ENCODE measurements at regions not wholly inside any gene's neighbourhood (a gene's known extent, or its start where the extent isn't known, plus 50 kb on each side); places are given as distances from the start of the nearest gene placed in this dataset.

DNA sequence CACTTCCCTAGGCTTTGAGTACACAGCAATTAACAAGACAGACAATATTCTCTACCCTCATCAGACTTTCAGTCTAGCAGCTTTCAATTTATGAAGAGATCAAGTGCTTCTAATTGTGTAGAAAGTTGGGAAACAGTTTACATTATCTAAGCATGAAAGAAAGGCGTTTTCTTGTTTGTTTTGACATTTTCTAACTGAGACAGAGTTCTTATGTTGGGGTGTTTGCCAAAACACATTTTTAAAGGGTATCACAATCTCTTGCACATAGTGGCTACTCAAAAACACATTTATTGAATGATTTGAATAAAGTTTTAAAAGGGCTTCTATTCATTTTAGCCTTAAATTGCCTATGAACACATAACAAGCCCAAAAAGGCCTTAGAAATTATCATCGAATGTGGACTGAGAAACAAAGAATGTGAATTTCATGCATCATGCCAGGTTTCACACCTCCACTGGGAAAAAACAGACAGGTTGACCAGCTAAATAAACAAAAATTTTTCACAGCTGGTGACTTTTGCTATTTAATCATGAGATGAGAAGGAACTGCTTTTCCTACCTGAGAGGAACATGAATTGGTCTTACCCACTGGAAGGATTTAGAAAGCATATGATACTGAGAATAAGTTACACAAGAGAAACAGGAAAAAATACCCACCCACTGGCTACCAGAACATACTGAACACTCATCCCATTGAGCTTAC, 394.5 kb upstream of the PKN2 start:
- no peak overlapping the region for H4K91ac ChIP-seq (ENCODE audit: low read length)
- H3K79me1 ChIP-seq (replicated peaks; ENCODE audit: low read length, poor library complexity, severe bottlenecking): no peaks in the 10 kb centered on the region
- H2AK5ac ChIP-seq (ENCODE audit: low read length, severe bottlenecking): no peak overlapping the region
- H3K14ac ChIP-seq (ENCODE audit: low read length in 2 of 2): no peak overlapping the region
- H2BK15ac ChIP-seq (ENCODE audit: low read depth, poor library complexity, severe bottlenecking): no peak overlapping the region
- no peak overlapping the region for H3K4me2 ChIP-seq (ENCODE audit: low read length, poor library complexity, severe bottlenecking)
- H3K4me1 ChIP-seq (ENCODE audit: control insufficient read depth, insufficient read depth, low read depth, low read length): no peaks in the 10 kb centered on the region
- no peak for DNase-seq
- H3K36me3 ChIP-seq (ENCODE audit: control insufficient read depth in 1 of 2, insufficient read depth in 2 of 2, low read depth in 1 of 2, low read length in 2 of 2): no peaks in the 10 kb centered on the region
- H2BK5ac ChIP-seq (ENCODE audit: low read depth, low read length, poor library complexity, severe bottlenecking): no peak overlapping the region
- no peak overlapping the region for H2BK120ac ChIP-seq (ENCODE audit: low read depth, low read length)
- H3K27ac ChIP-seq (ENCODE audit: low read length, poor library complexity, severe bottlenecking): no peak overlapping the region
- 100% methylated on average over 1 of the region's 2 CpGs for WGBS
- no peak overlapping the region for H3K9ac ChIP-seq (ENCODE audit: low read length)
- H3K23ac ChIP-seq (ENCODE audit: low read length in 2 of 2): no peak overlapping the region
- H3K27me3 ChIP-seq (ENCODE audit: control insufficient read depth in 1 of 2, insufficient read depth in 1 of 2, low read length in 2 of 2): no peaks in the 10 kb centered on the region
- H2BK12ac ChIP-seq (ENCODE audit: low read length in 2 of 2): no peak overlapping the region
- H2AFZ ChIP-seq (ENCODE audit: low read depth, low read length): no peak overlapping the region
- H3K9me3 ChIP-seq (ENCODE audit: control insufficient read depth, low read length): no peaks in the 10 kb centered on the region
- no peak overlapping the region for H3K18ac ChIP-seq (ENCODE audit: low read depth in 1 of 2, low read length in 2 of 2)
- H4K8ac ChIP-seq (ENCODE audit: low read length): no peak overlapping the region
- H3K4ac ChIP-seq (ENCODE audit: low read depth in 1 of 2, low read length in 2 of 2): no peak overlapping the region
- H3K4me3 ChIP-seq (ENCODE audit: insufficient read depth in 1 of 2, low read depth in 1 of 2, low read length in 2 of 2): no peak overlapping the region

DNA sequence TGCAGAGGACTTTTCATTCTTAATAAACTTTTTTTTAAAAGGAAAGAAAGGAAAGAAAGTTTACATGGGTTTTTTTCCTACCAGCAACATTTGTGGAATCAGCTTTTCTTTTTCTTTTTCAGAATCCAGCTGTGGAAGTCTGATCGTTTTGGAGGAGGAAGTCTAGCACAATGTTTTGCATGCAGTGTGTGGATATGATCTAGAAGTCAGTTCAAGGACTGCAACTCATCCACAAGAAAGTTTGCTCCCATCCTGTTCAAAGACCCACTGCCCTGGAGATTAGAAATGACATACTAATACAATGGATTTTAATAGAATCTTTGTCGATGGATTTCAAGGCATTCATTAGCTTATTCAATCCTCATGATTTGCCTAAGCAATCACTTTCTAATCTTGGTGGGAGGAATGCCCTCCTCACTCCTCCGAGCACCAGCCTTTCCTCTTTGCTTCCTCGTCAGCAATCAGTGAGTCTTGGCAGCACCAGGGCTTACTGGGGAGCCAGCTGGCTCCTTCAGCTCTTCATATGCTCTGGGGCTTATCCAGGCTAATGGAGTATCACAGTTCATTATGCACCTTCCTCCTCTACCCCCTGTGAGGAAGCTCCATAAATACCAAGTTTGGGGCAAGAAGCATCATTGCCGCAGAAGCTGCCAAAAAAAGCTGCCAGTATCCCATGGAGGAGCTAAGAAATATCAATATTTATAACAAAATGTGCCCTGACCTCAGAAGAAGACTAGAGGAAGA, 392.3 kb upstream of the PKN2 start:
- Histone ChIP-seq H3K27me3 (ENCODE audit: control insufficient read depth in 1 of 2, insufficient read depth in 1 of 2, low read length in 2 of 2) (no peaks in the 10 kb centered on the region), H3K79me1 (replicated peaks; ENCODE audit: low read length, poor library complexity, severe bottlenecking) (no peaks in the 10 kb centered on the region), H2BK12ac (ENCODE audit: low read length in 2 of 2) (no peak overlapping the region), H3K4me1 (ENCODE audit: control insufficient read depth, insufficient read depth, low read depth, low read length) (no peaks in the 10 kb centered on the region), H3K27ac (ENCODE audit: low read length, poor library complexity, severe bottlenecking) (no peak overlapping the region), H2AK5ac (ENCODE audit: low read length, severe bottlenecking) (no peak overlapping the region), H3K4me2 (ENCODE audit: low read length, poor library complexity, severe bottlenecking) (no peak overlapping the region), H3K36me3 (ENCODE audit: control insufficient read depth in 1 of 2, insufficient read depth in 2 of 2, low read depth in 1 of 2, low read length in 2 of 2) (no peaks in the 10 kb centered on the region), H3K4me3 (ENCODE audit: insufficient read depth in 1 of 2, low read depth in 1 of 2, low read length in 2 of 2) (no peak overlapping the region), H2BK5ac (ENCODE audit: low read depth, low read length, poor library complexity, severe bottlenecking) (no peak overlapping the region), H3K18ac (ENCODE audit: low read depth in 1 of 2, low read length in 2 of 2) (no peak overlapping the region), H3K9me3 (ENCODE audit: control insufficient read depth, low read length) (no peaks in the 10 kb centered on the region), H3K4ac (ENCODE audit: low read depth in 1 of 2, low read length in 2 of 2) (no peak overlapping the region), H2AFZ (ENCODE audit: low read depth, low read length) (no peak overlapping the region), H2BK120ac (ENCODE audit: low read depth, low read length) (no peak overlapping the region), H3K9ac (ENCODE audit: low read length) (no peak overlapping the region), H3K23ac (ENCODE audit: low read length in 2 of 2) (no peak overlapping the region), H2BK15ac (ENCODE audit: low read depth, poor library complexity, severe bottlenecking) (no peak overlapping the region), H3K14ac (ENCODE audit: low read length in 2 of 2) (no peak overlapping the region), H4K8ac (ENCODE audit: low read length) (no peak overlapping the region), H4K91ac (ENCODE audit: low read length) (no peak overlapping the region)
- 88% methylated on average over 3 of the region's 5 CpGs for WGBS
- DNase-seq: no peak

DNA sequence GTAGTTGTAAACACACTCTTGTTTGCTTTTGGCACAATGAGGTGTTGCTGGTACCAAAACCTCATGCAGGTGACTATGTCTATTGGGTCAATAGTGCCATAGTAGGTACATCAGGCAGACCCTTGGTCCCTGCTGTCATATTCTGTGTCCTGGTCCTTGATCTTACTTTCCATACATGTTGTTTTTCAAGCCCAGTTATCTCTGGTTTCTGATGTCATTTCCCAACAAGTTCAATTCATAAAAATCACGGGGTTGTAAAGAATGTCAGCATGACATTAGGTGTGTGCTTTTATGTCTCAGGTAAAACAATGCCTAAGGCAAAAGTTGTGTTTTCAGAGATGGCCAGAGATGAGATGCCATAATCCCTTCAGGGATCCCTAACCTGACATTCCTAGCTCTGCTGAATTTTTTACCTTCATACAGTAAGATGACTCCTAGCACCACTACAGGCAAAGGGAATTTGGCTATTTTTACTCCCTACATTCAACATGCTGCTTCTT, 390.3 kb upstream of the PKN2 start:
- no peaks in the 10 kb centered on the region for H3K27me3 ChIP-seq (ENCODE audit: control insufficient read depth in 1 of 2, insufficient read depth in 1 of 2, low read length in 2 of 2)
- no peaks in the 10 kb centered on the region for H3K9me3 ChIP-seq (ENCODE audit: control insufficient read depth, low read length)
- H3K9ac ChIP-seq (ENCODE audit: low read length): no peak overlapping the region
- H2BK5ac ChIP-seq (ENCODE audit: low read depth, low read length, poor library complexity, severe bottlenecking): no peak overlapping the region
- H3K27ac ChIP-seq (ENCODE audit: low read length, poor library complexity, severe bottlenecking): no peak overlapping the region
- no peak for DNase-seq
- H3K4ac ChIP-seq (ENCODE audit: low read depth in 1 of 2, low read length in 2 of 2): no peak overlapping the region
- no peak overlapping the region for H2BK12ac ChIP-seq (ENCODE audit: low read length in 2 of 2)
- no peak overlapping the region for H4K91ac ChIP-seq (ENCODE audit: low read length)
- no peak overlapping the region for H2AFZ ChIP-seq (ENCODE audit: low read depth, low read length)
- no peak overlapping the region for H3K14ac ChIP-seq (ENCODE audit: low read length in 2 of 2)
- no CpG with 5 or more reads among the region's 1 CpG for WGBS
- H3K4me2 ChIP-seq (ENCODE audit: low read length, poor library complexity, severe bottlenecking): no peak overlapping the region
- H2BK120ac ChIP-seq (ENCODE audit: low read depth, low read length): no peak overlapping the region
- H3K4me3 ChIP-seq (ENCODE audit: insufficient read depth in 1 of 2, low read depth in 1 of 2, low read length in 2 of 2): no peak overlapping the region
- H4K8ac ChIP-seq (ENCODE audit: low read length): no peak overlapping the region
- H3K79me1 ChIP-seq (replicated peaks; ENCODE audit: low read length, poor library complexity, severe bottlenecking): no peaks in the 10 kb centered on the region
- no peak overlapping the region for H3K18ac ChIP-seq (ENCODE audit: low read depth in 1 of 2, low read length in 2 of 2)
- no peaks in the 10 kb centered on the region for H3K4me1 ChIP-seq (ENCODE audit: control insufficient read depth, insufficient read depth, low read depth, low read length)
- no peak overlapping the region for H2AK5ac ChIP-seq (ENCODE audit: low read length, severe bottlenecking)
- no peaks in the 10 kb centered on the region for H3K36me3 ChIP-seq (ENCODE audit: control insufficient read depth in 1 of 2, insufficient read depth in 2 of 2, low read depth in 1 of 2, low read length in 2 of 2)
- H3K23ac ChIP-seq (ENCODE audit: low read length in 2 of 2): no peak overlapping the region
- no peak overlapping the region for H2BK15ac ChIP-seq (ENCODE audit: low read depth, poor library complexity, severe bottlenecking)

DNA sequence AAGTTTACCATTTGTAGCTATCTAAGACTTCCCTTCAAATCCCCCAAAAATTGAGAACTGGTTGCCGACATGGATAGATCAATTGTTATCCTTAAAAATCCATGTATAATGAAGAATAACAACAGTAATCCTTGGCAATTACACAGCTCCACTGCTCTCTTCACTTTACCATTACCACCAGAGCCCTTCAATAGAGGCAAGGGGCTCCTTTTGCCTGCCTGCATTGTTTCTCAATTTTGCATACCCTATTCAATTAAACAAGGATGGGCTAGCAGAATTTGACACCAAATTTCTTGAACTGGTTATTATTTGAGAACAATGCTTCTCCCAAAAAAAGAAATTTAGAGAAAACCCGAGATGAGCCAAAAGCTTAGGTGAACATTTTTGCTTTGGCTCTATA, 387.8 kb upstream of the PKN2 start:
- no peak for DNase-seq

More for the DNA sequence above, 387.8 kb upstream of the PKN2 start:
- Histone ChIP-seq H3K4ac (ENCODE audit: low read depth in 1 of 2, low read length in 2 of 2) (no peak overlapping the region), H2AFZ (ENCODE audit: low read depth, low read length) (no peak overlapping the region), H3K4me3 (ENCODE audit: insufficient read depth in 1 of 2, low read depth in 1 of 2, low read length in 2 of 2) (no peak overlapping the region), H2BK15ac (ENCODE audit: low read depth, poor library complexity, severe bottlenecking) (no peak overlapping the region), H3K18ac (ENCODE audit: low read depth in 1 of 2, low read length in 2 of 2) (no peak overlapping the region), H4K8ac (ENCODE audit: low read length) (no peak overlapping the region), H3K27ac (ENCODE audit: low read length, poor library complexity, severe bottlenecking) (no peak overlapping the region), H3K27me3 (ENCODE audit: control insufficient read depth in 1 of 2, insufficient read depth in 1 of 2, low read length in 2 of 2) (no peaks in the 10 kb centered on the region), H3K9me3 (ENCODE audit: control insufficient read depth, low read length) (no peaks in the 10 kb centered on the region), H3K14ac (ENCODE audit: low read length in 2 of 2) (no peak overlapping the region), H4K91ac (ENCODE audit: low read length) (no peak overlapping the region), H3K4me2 (ENCODE audit: low read length, poor library complexity, severe bottlenecking) (no peak overlapping the region), H3K4me1 (ENCODE audit: control insufficient read depth, insufficient read depth, low read depth, low read length) (no peaks in the 10 kb centered on the region), H2AK5ac (ENCODE audit: low read length, severe bottlenecking) (no peak overlapping the region), H2BK120ac (ENCODE audit: low read depth, low read length) (no peak overlapping the region), H2BK5ac (ENCODE audit: low read depth, low read length, poor library complexity, severe bottlenecking) (no peak overlapping the region), H2BK12ac (ENCODE audit: low read length in 2 of 2) (no peak overlapping the region), H3K9ac (ENCODE audit: low read length) (no peak overlapping the region), H3K23ac (ENCODE audit: low read length in 2 of 2) (no peak overlapping the region), H3K36me3 (ENCODE audit: control insufficient read depth in 1 of 2, insufficient read depth in 2 of 2, low read depth in 1 of 2, low read length in 2 of 2) (no peaks in the 10 kb centered on the region), H3K79me1 (replicated peaks; ENCODE audit: low read length, poor library complexity, severe bottlenecking) (no peaks in the 10 kb centered on the region)
- 96% methylated on average over 2 of the region's 2 CpGs for WGBS
